HEK293 (cell line): ENCODE measurements at regions not wholly inside any gene's neighbourhood (a gene's known extent, or its start where the extent isn't known, plus 50 kb on each side); places are given as distances from the start of the nearest gene placed in this dataset.

Experiments used
- BCL11A ChIP-seq: fragments of 450-650 bp; formaldehyde crosslinking; IDR thresholded peaks from 2 replicates; pipeline ENCODE4 v1.5.1; 2016; ENCODE audit warnings: low read depth, missing biosample characterization, missing genetic modification characterization
- CTCF ChIP-seq: fragments of 450-650 bp; formaldehyde crosslinking; IDR thresholded peaks from 2 replicates; pipeline ENCODE4 v1.5.1; 2016; ENCODE audit warnings: missing biosample characterization, missing genetic modification characterization
- ZBTB8A ChIP-seq: fragments of 450-650 bp; formaldehyde crosslinking; IDR thresholded peaks from 2 replicates; pipeline ENCODE4 v1.5.1; 2016; ENCODE audit warnings: missing biosample characterization, missing genetic modification characterization
- ZNF132 ChIP-seq: fragments of 450-650 bp; formaldehyde crosslinking; IDR thresholded peaks from 2 replicates; pipeline ENCODE4 v1.5.1; 2017; ENCODE audit warnings: missing biosample characterization, missing genetic modification characterization, borderline replicate concordance
- ZNF677 ChIP-seq: fragments of 450-650 bp; IDR thresholded peaks from 2 replicates; pipeline ENCODE4 v1.5.0; 2018; ENCODE audit warnings: missing biosample characterization, mild to moderate bottlenecking, missing genetic modification characterization, moderate library complexity
- ZNF792 ChIP-seq: fragments of 450-650 bp; formaldehyde crosslinking; IDR thresholded peaks from 2 replicates; pipeline ENCODE4 v1.5.1; 2016; ENCODE audit warnings: missing biosample characterization, missing genetic modification characterization
- TF ChIP-seq, protein P1 (sequence below): fragments of 450-650 bp; formaldehyde crosslinking; IDR thresholded peaks from 2 replicates; pipeline ENCODE4 v1.5.1; 2017; ENCODE audit warnings: missing biosample characterization, missing genetic modification characterization
- TF ChIP-seq, protein P2 (sequence below): fragments of 450-650 bp; formaldehyde crosslinking; IDR thresholded peaks from 2 replicates; pipeline ENCODE4 v1.5.1; 2016; ENCODE audit warnings: missing biosample characterization, missing genetic modification characterization, low read depth

GRCh38 chr10:36989233-36989632, 136.2 kb upstream of the ANKRD30A start:
- TF ChIP-seq BCL11A (tag by site-specific recombination) = no peak
- TF ChIP-seq, protein P1, sequence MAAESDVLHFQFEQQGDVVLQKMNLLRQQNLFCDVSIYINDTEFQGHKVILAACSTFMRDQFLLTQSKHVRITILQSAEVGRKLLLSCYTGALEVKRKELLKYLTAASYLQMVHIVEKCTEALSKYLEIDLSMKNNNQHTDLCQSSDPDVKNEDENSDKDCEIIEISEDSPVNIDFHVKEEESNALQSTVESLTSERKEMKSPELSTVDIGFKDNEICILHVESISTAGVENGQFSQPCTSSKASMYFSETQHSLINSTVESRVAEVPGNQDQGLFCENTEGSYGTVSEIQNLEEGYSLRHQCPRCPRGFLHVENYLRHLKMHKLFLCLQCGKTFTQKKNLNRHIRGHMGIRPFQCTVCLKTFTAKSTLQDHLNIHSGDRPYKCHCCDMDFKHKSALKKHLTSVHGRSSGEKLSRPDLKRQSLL (tag by site-specific recombination) = no peak
- TF ChIP-seq ZNF792 = no peak
- TF ChIP-seq ZNF677 (tag by site-specific recombination) = no peak
- no peak for TF ChIP-seq CTCF (tag by site-specific recombination)
- no peak for TF ChIP-seq ZBTB8A (tag by site-specific recombination)
- TF ChIP-seq, protein P2, sequence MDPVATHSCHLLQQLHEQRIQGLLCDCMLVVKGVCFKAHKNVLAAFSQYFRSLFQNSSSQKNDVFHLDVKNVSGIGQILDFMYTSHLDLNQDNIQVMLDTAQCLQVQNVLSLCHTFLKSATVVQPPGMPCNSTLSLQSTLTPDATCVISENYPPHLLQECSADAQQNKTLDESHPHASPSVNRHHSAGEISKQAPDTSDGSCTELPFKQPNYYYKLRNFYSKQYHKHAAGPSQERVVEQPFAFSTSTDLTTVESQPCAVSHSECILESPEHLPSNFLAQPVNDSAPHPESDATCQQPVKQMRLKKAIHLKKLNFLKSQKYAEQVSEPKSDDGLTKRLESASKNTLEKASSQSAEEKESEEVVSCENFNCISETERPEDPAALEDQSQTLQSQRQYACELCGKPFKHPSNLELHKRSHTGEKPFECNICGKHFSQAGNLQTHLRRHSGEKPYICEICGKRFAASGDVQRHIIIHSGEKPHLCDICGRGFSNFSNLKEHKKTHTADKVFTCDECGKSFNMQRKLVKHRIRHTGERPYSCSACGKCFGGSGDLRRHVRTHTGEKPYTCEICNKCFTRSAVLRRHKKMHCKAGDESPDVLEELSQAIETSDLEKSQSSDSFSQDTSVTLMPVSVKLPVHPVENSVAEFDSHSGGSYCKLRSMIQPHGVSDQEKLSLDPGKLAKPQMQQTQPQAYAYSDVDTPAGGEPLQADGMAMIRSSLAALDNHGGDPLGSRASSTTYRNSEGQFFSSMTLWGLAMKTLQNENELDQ = no peak
- TF ChIP-seq ZNF132 (tag by site-specific recombination) = no peak
